HEK293 (cell line): ENCODE measurements at regions not wholly inside any gene's neighbourhood (a gene's known extent, or its start where the extent isn't known, plus 50 kb on each side); places are given as distances from the start of the nearest gene placed in this dataset.

Source experiments
- CTCF ChIA-PET: fragments of 350-600 bp; formaldehyde crosslinking; extraction: SDS; loops from one replicate; lab custom pipeline; 2021; ENCODE audit warnings: antibody characterized with exemption; lab: Yijun Ruan, JAX
- POLR2A ChIA-PET: fragments of 300-600 bp; formaldehyde crosslinking; extraction: SDS; loops from one replicate; lab custom pipeline; 2020; ENCODE audit warnings: antibody characterized with exemption, inconsistent platforms; lab: Yijun Ruan, JAX
- H3K27ac ChIP-seq: fragments of 200-500 bp; sonication (Bioruptor generic); 2 replicates; pipeline ENCODE4 v1.5.1; 2014; ENCODE audit warnings: low read depth, low read length, control low read depth, inconsistent platforms; ENCODE audit errors: extremely low read depth
- H3K36me3 ChIP-seq, 2 experiments: fragments of 200-500 bp in 1 of 2; sonication (Bioruptor generic) in 1 of 2; 1 replicate in 1 of 2; 2 replicates in 1 of 2; pipeline ENCODE4 v1.5.1; 2014 to 2017; ENCODE audit warnings: inconsistent platforms in 2 of 2, low read length in 2 of 2; ENCODE audit not compliant: control insufficient read depth in 2 of 2, insufficient read depth in 1 of 2
- H3K4me1 ChIP-seq: fragments of 200-500 bp; sonication (Bioruptor generic); 2 replicates; pipeline ENCODE4 v1.5.1; 2014; ENCODE audit warnings: mild to moderate bottlenecking, low read length, inconsistent platforms; ENCODE audit not compliant: control insufficient read depth, insufficient read depth
- H3K4me3 ChIP-seq: 2 replicates; pipeline ENCODE4 v1.5.1; 2011; ENCODE audit warnings: low read depth, mild to moderate bottlenecking, control low read depth, low read length, moderate library complexity
- H3K9me3 ChIP-seq: fragments of 200-500 bp; sonication (Bioruptor generic); 2 replicates; pipeline ENCODE4 v1.5.1; 2014; ENCODE audit warnings: low read depth, low read length, inconsistent platforms; ENCODE audit not compliant: control insufficient read depth, insufficient read depth
- GFI1B ChIP-seq: fragments of 450-650 bp; formaldehyde crosslinking; IDR thresholded peaks from 2 replicates; pipeline ENCODE4 v1.5.1; 2016; ENCODE audit warnings: missing biosample characterization, missing genetic modification characterization
- MZF1 ChIP-seq: fragments of 450-650 bp; formaldehyde crosslinking; IDR thresholded peaks from 2 replicates; pipeline ENCODE4 v1.5.1; 2017; ENCODE audit warnings: missing biosample characterization, missing genetic modification characterization, borderline replicate concordance
- REPIN1 ChIP-seq: fragments of 450-650 bp; formaldehyde crosslinking; IDR thresholded peaks from 2 replicates; pipeline ENCODE4 v1.5.1; 2017; ENCODE audit warnings: missing biosample characterization, missing genetic modification characterization, low read depth
- ZBTB17 ChIP-seq: fragments of 450-650 bp; formaldehyde crosslinking; IDR thresholded peaks from 2 replicates; pipeline ENCODE4 v1.5.1; 2016; ENCODE audit warnings: missing biosample characterization, missing genetic modification characterization
- ZBTB7A ChIP-seq: fragments of 450-650 bp; formaldehyde crosslinking; IDR thresholded peaks from 2 replicates; pipeline ENCODE4 v1.5.1; 2016; ENCODE audit warnings: low read depth, missing biosample characterization, missing genetic modification characterization
- ZBTB8A ChIP-seq: fragments of 450-650 bp; formaldehyde crosslinking; IDR thresholded peaks from 2 replicates; pipeline ENCODE4 v1.5.1; 2016; ENCODE audit warnings: missing biosample characterization, missing genetic modification characterization
- ZFP3 ChIP-seq: fragments of 450-650 bp; formaldehyde crosslinking; IDR thresholded peaks from 2 replicates; pipeline ENCODE4 v1.5.1; 2016; ENCODE audit warnings: low read depth, missing biosample characterization, missing genetic modification characterization
- ZNF155 ChIP-seq: fragments of 450-650 bp; formaldehyde crosslinking; IDR thresholded peaks from 2 replicates; pipeline ENCODE4 v1.5.1; 2016; ENCODE audit warnings: missing biosample characterization, missing genetic modification characterization
- ZNF169 ChIP-seq: fragments of 450-650 bp; formaldehyde crosslinking; IDR thresholded peaks from 2 replicates; pipeline ENCODE4 v1.5.1; 2016; ENCODE audit warnings: missing biosample characterization, missing genetic modification characterization
- ZNF23 ChIP-seq: fragments of 450-650 bp; formaldehyde crosslinking; IDR thresholded peaks from 2 replicates; pipeline ENCODE4 v1.5.1; 2016; ENCODE audit warnings: missing biosample characterization, missing genetic modification characterization, borderline replicate concordance
- ZNF266 ChIP-seq: fragments of 450-650 bp; formaldehyde crosslinking; IDR thresholded peaks from 2 replicates; pipeline ENCODE4 v1.5.1; 2016; ENCODE audit warnings: missing biosample characterization, missing genetic modification characterization, low read depth
- ZNF292 ChIP-seq: fragments of 450-650 bp; formaldehyde crosslinking; IDR thresholded peaks from 2 replicates; pipeline ENCODE4 v1.5.1; 2016; ENCODE audit warnings: low read depth, missing biosample characterization, missing genetic modification characterization, borderline replicate concordance
- ZNF324 ChIP-seq: fragments of 450-650 bp; formaldehyde crosslinking; IDR thresholded peaks from 2 replicates; pipeline ENCODE4 v1.5.1; 2016; ENCODE audit warnings: missing biosample characterization, missing genetic modification characterization
- ZNF366 ChIP-seq: fragments of 450-650 bp; formaldehyde crosslinking; conservative IDR thresholded peaks from 2 replicates; pipeline ENCODE4 v1.5.1; 2016; ENCODE audit warnings: missing biosample characterization, missing genetic modification characterization
- ZNF404 ChIP-seq: fragments of 450-650 bp; formaldehyde crosslinking; IDR thresholded peaks from 2 replicates; pipeline ENCODE4 v1.5.1; 2017; ENCODE audit warnings: missing biosample characterization, missing genetic modification characterization
- ZNF560 ChIP-seq: fragments of 450-650 bp; formaldehyde crosslinking; IDR thresholded peaks from 2 replicates; pipeline ENCODE4 v1.5.1; 2017; ENCODE audit warnings: missing biosample characterization, missing genetic modification characterization, borderline replicate concordance
- TF ChIP-seq, protein P1 (sequence below): fragments of 450-650 bp; formaldehyde crosslinking; optimal IDR thresholded peaks from 2 replicates; pipeline ENCODE3; 2016; ENCODE audit warnings: missing biosample characterization, mild to moderate bottlenecking, missing genetic modification characterization
- TF ChIP-seq, protein P2 (sequence below): fragments of 450-650 bp; formaldehyde crosslinking; IDR thresholded peaks from 2 replicates; pipeline ENCODE4 v1.5.1; 2017; ENCODE audit warnings: missing biosample characterization, missing genetic modification characterization
- TF ChIP-seq, protein P3 (sequence below): fragments of 450-650 bp; formaldehyde crosslinking; IDR thresholded peaks from 2 replicates; pipeline ENCODE4 v1.5.1; 2016; ENCODE audit warnings: missing biosample characterization, missing genetic modification characterization, low read depth
- TF ChIP-seq, protein P4 (sequence below): fragments of 450-650 bp; formaldehyde crosslinking; IDR thresholded peaks from 2 replicates; pipeline ENCODE4 v1.5.1; 2016; ENCODE audit warnings: missing biosample characterization, missing genetic modification characterization
- TF ChIP-seq, protein P5 (sequence below): IDR thresholded peaks from 2 replicates; pipeline ENCODE4 v1.6.1; 2011; ENCODE audit warnings: mild to moderate bottlenecking, low read depth, low read length, borderline replicate concordance

DNA sequence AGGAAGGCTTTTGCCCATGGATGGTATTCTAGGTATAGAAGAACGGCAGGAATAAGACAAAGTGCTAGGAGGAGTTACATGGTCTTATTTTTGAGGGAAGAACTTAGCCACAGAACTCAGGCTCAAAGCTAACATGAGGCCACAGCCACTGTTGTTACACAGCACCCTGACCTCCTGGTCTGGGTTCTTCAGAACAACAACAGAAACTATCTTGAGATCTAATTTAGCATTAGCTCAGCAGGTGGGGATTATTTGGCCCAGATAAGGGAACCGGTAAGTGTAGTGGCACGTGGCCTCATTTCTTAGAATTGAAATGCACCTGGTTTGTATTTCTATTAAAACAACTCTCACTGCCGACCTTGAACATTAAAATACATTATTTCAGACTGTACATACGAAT lies 1168.7 kb upstream of the SEMA6A start:
- ChIA-PET CTCF (interaction anchor here (0.7 kb wide), 1 partner anchor 9 kb away, joined by 3 read pairs; no protein-coding TSS in a partner anchor), POLR2A (no interaction called here)
- H3K4me1 ChIP-seq: no peaks in the 10 kb centered on the region
- no peaks in the 10 kb centered on the region for H3K9me3 ChIP-seq
- H3K27ac ChIP-seq: no peak overlapping the region
- H3K36me3 ChIP-seq: no peaks in the 10 kb centered on the region
- TF ChIP-seq, protein P1, sequence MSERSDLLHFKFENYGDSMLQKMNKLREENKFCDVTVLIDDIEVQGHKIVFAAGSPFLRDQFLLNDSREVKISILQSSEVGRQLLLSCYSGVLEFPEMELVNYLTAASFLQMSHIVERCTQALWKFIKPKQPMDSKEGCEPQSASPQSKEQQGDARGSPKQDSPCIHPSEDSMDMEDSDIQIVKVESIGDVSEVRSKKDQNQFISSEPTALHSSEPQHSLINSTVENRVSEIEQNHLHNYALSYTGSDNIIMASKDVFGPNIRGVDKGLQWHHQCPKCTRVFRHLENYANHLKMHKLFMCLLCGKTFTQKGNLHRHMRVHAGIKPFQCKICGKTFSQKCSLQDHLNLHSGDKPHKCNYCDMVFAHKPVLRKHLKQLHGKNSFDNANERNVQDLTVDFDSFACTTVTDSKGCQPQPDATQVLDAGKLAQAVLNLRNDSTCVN (tag by site-specific recombination): no peak
- TF ChIP-seq, protein P2, sequence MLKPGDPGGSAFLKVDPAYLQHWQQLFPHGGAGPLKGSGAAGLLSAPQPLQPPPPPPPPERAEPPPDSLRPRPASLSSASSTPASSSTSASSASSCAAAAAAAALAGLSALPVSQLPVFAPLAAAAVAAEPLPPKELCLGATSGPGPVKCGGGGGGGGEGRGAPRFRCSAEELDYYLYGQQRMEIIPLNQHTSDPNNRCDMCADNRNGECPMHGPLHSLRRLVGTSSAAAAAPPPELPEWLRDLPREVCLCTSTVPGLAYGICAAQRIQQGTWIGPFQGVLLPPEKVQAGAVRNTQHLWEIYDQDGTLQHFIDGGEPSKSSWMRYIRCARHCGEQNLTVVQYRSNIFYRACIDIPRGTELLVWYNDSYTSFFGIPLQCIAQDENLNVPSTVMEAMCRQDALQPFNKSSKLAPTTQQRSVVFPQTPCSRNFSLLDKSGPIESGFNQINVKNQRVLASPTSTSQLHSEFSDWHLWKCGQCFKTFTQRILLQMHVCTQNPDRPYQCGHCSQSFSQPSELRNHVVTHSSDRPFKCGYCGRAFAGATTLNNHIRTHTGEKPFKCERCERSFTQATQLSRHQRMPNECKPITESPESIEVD: no peak
- TF ChIP-seq ZNF366 (no peak), GFI1B (tag by site-specific recombination) (no peak)
- TF ChIP-seq, protein P3, sequence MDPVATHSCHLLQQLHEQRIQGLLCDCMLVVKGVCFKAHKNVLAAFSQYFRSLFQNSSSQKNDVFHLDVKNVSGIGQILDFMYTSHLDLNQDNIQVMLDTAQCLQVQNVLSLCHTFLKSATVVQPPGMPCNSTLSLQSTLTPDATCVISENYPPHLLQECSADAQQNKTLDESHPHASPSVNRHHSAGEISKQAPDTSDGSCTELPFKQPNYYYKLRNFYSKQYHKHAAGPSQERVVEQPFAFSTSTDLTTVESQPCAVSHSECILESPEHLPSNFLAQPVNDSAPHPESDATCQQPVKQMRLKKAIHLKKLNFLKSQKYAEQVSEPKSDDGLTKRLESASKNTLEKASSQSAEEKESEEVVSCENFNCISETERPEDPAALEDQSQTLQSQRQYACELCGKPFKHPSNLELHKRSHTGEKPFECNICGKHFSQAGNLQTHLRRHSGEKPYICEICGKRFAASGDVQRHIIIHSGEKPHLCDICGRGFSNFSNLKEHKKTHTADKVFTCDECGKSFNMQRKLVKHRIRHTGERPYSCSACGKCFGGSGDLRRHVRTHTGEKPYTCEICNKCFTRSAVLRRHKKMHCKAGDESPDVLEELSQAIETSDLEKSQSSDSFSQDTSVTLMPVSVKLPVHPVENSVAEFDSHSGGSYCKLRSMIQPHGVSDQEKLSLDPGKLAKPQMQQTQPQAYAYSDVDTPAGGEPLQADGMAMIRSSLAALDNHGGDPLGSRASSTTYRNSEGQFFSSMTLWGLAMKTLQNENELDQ (tag by site-specific recombination): no peak
- no peak overlapping the region for H3K4me3 ChIP-seq

DNA sequence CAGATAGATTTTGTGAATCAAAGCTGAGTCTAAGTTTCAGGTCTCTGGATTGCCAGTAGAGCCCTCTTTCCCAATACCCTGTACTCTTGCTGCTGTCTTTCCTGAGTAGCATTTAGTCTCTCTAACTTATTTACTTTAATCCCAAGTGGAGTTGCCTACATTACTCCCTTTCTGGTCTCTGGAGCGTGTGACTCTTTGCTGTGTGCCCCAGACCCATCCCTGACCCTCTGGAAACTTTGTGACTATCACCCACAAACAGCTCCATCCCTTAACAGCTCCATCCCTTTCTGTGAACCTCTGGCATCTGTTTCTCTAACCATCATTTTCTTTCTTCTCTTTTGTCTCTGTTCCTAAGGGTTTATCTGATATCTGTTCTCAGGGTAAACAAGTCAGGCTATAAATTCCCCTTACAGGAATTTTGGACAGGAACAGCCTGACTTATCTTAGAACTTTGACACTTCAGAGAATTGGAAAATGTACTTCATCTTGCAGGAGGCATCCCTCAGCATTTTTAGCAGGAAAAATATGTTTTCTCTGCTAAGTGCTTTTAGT lies 1167.1 kb upstream of the SEMA6A start:
- TF ChIP-seq ZNF169 (no peak), ZNF560 (tag by site-specific recombination) (no peak), REPIN1 (tag by site-specific recombination) (no peak), ZBTB17 (tag by site-specific recombination) (no peak), ZFP3 (tag by site-specific recombination) (no peak), ZBTB7A (tag by site-specific recombination) (no peak), ZNF23 (no peak), ZBTB8A (tag by site-specific recombination) (no peak), ZNF324 (no peak), ZNF266 (tag by site-specific recombination) (no peak), ZNF155 (tag by site-specific recombination) (no peak), ZNF404 (tag by site-specific recombination) (no peak), ZNF292 (tag by site-specific recombination) (no peak), MZF1 (tag by site-specific recombination) (no peak)
- TF ChIP-seq, protein P4, sequence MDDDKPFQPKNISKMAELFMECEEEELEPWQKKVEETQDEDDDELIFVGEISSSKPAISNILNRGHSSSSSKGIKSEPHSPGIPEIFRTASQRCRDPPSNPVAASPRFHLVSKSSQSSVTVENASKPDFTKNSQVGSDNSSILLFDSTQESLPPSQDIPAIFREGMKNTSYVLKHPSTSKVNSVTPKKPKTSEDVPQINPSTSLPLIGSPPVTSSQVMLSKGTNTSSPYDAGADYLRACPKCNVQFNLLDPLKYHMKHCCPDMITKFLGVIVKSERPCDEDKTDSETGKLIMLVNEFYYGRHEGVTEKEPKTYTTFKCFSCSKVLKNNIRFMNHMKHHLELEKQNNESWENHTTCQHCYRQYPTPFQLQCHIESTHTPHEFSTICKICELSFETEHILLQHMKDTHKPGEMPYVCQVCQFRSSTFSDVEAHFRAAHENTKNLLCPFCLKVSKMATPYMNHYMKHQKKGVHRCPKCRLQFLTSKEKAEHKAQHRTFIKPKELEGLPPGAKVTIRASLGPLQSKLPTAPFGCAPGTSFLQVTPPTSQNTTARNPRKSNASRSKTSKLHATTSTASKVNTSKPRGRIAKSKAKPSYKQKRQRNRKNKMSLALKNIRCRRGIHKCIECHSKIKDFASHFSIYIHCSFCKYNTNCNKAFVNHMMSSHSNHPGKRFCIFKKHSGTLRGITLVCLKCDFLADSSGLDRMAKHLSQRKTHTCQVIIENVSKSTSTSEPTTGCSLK (tag by site-specific recombination): no peak
- TF ChIP-seq, protein P5, sequence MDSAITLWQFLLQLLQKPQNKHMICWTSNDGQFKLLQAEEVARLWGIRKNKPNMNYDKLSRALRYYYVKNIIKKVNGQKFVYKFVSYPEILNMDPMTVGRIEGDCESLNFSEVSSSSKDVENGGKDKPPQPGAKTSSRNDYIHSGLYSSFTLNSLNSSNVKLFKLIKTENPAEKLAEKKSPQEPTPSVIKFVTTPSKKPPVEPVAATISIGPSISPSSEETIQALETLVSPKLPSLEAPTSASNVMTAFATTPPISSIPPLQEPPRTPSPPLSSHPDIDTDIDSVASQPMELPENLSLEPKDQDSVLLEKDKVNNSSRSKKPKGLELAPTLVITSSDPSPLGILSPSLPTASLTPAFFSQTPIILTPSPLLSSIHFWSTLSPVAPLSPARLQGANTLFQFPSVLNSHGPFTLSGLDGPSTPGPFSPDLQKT: no peak
- POLR2A ChIA-PET: no interaction called here
- H3K36me3 ChIP-seq: no peaks in the 10 kb centered on the region
- CTCF ChIA-PET: no interaction called here
- H3K27ac ChIP-seq: no peak overlapping the region
- no peaks in the 10 kb centered on the region for H3K4me1 ChIP-seq
- H3K9me3 ChIP-seq: no peaks in the 10 kb centered on the region
- H3K4me3 ChIP-seq: no peak overlapping the region
